IMR-90 (cell line): ENCODE measurements at regions not wholly inside any gene's neighbourhood (a gene's known extent, or its start where the extent isn't known, plus 50 kb on each side); places are given as distances from the start of the nearest gene placed in this dataset.

ENCODE experiments used
- BHLHE40 ChIP-seq: fragments of 150-350 bp; IDR thresholded peaks from 2 replicates; pipeline ENCODE4 v1.6.1; 2016; ENCODE audit warnings: mild to moderate bottlenecking, low read depth, low read length
- CEBPB ChIP-seq: IDR thresholded peaks from 2 replicates; pipeline ENCODE4 v1.6.1; 2012; ENCODE audit warnings: low read depth, low read length, improper control_type of control experiment
- FOS ChIP-seq: fragments of 150-350 bp; IDR thresholded peaks from 2 replicates; pipeline ENCODE4 v1.6.1; 2016; ENCODE audit warnings: low read depth, low read length
- MAFK ChIP-seq: IDR thresholded peaks from 2 replicates; pipeline ENCODE4 v1.6.1; 2012; ENCODE audit warnings: low read depth, low read length, improper control_type of control experiment
- MAZ ChIP-seq: IDR thresholded peaks from 2 replicates; pipeline ENCODE4 v1.6.1; 2012; ENCODE audit warnings: low read depth, mild to moderate bottlenecking, low read length, improper control_type of control experiment, moderate library complexity, borderline replicate concordance
- MXI1 ChIP-seq: IDR thresholded peaks from 2 replicates; pipeline ENCODE4 v1.6.1; 2012; ENCODE audit warnings: low read depth, mild to moderate bottlenecking, low read length, moderate library complexity, borderline replicate concordance
- NFE2L2 ChIP-seq: fragments of 150-350 bp; IDR thresholded peaks from 2 replicates; pipeline ENCODE4 v1.6.1; 2016; ENCODE audit warnings: low read depth, mild to moderate bottlenecking, low read length
- POLR2A ChIP-seq: IDR thresholded peaks from 2 replicates; pipeline ENCODE4 v1.6.1; 2012; ENCODE audit warnings: mild to moderate bottlenecking, low read depth, low read length
- RCOR1 ChIP-seq: IDR thresholded peaks from 2 replicates; pipeline ENCODE4 v1.6.1; 2012; ENCODE audit warnings: mild to moderate bottlenecking, low read length, improper control_type of control experiment; ENCODE audit not compliant: insufficient replicate concordance
- RFX5 ChIP-seq: IDR thresholded peaks from 2 replicates; pipeline ENCODE4 v1.8.0; 2012; ENCODE audit warnings: low read depth, mild to moderate bottlenecking, low read length, moderate library complexity
- SMC3 ChIP-seq: fragments of 150-350 bp; IDR thresholded peaks from 2 replicates; pipeline ENCODE4 v1.6.1; 2016; ENCODE audit warnings: low read depth, mild to moderate bottlenecking, antibody characterized with exemption, low read length, moderate library complexity
- TF ChIP-seq, protein P1 (sequence below): conservative IDR thresholded peaks from 2 replicates; pipeline ENCODE4 v1.5.1; 2012; ENCODE audit warnings: mild to moderate bottlenecking, low read depth, low read length, improper control_type of control experiment
- TF ChIP-seq, protein P2 (sequence below): fragments of 150-350 bp; IDR thresholded peaks from 2 replicates; pipeline ENCODE4 v1.6.1; 2016; ENCODE audit warnings: low read depth, mild to moderate bottlenecking, low read length, moderate library complexity, borderline replicate concordance
- TF ChIP-seq, protein P3 (sequence below): fragments of 150-350 bp; IDR thresholded peaks from 2 replicates; pipeline ENCODE4 v1.6.1; 2017; ENCODE audit warnings: mild to moderate bottlenecking, antibody characterized with exemption, low read length, low read depth

DNA sequence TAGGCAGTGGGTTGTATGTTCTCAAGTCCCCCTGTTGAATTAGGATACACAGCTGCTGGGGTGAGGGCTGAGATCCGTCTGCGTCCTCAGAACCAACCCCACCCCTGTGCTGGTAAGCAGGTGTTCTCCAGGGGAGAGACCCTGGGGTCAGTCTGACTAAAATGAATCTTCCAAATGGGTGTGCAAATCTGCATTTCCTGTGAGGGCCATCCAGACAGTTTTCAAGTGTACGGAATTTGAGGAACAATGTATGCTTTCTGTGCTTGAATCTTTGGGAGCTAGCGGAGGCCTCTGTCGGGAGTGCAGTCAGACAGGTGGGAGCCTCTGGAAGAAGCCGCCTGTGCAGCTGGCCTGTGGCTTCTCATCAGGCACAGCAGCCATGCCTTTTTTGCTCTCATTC lies 122.9 kb downstream of the MACROH2A1 start:
- TF ChIP-seq, protein P1, sequence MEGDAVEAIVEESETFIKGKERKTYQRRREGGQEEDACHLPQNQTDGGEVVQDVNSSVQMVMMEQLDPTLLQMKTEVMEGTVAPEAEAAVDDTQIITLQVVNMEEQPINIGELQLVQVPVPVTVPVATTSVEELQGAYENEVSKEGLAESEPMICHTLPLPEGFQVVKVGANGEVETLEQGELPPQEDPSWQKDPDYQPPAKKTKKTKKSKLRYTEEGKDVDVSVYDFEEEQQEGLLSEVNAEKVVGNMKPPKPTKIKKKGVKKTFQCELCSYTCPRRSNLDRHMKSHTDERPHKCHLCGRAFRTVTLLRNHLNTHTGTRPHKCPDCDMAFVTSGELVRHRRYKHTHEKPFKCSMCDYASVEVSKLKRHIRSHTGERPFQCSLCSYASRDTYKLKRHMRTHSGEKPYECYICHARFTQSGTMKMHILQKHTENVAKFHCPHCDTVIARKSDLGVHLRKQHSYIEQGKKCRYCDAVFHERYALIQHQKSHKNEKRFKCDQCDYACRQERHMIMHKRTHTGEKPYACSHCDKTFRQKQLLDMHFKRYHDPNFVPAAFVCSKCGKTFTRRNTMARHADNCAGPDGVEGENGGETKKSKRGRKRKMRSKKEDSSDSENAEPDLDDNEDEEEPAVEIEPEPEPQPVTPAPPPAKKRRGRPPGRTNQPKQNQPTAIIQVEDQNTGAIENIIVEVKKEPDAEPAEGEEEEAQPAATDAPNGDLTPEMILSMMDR: no peak
- TF ChIP-seq POLR2A (no peak), RFX5 (no peak), RCOR1 (no peak), NFE2L2 (no peak), MXI1 (no peak), CEBPB (no peak), MAZ (no peak), MAFK (no peak), SMC3 (no peak), BHLHE40 (no peak), FOS (no peak)
- TF ChIP-seq, protein P2, sequence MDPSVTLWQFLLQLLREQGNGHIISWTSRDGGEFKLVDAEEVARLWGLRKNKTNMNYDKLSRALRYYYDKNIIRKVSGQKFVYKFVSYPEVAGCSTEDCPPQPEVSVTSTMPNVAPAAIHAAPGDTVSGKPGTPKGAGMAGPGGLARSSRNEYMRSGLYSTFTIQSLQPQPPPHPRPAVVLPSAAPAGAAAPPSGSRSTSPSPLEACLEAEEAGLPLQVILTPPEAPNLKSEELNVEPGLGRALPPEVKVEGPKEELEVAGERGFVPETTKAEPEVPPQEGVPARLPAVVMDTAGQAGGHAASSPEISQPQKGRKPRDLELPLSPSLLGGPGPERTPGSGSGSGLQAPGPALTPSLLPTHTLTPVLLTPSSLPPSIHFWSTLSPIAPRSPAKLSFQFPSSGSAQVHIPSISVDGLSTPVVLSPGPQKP: no peak
- TF ChIP-seq, protein P3, sequence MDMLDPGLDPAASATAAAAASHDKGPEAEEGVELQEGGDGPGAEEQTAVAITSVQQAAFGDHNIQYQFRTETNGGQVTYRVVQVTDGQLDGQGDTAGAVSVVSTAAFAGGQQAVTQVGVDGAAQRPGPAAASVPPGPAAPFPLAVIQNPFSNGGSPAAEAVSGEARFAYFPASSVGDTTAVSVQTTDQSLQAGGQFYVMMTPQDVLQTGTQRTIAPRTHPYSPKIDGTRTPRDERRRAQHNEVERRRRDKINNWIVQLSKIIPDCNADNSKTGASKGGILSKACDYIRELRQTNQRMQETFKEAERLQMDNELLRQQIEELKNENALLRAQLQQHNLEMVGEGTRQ: no peak
